HT1080 (cell line): ENCODE measurements at regions not wholly inside any gene's neighbourhood (a gene's known extent, or its start where the extent isn't known, plus 50 kb on each side); places are given as distances from the start of the nearest gene placed in this dataset.
"Not testable (repeated sequence)": the region's sequence is repeated elsewhere in the genome, so short reads cannot be mapped to it uniquely, and the experiment has no call there.

Experiments
- DNase-seq: peaks from one replicate; pipeline ENCODE4 v3.0.0-alpha.2; 2015; ENCODE audit warnings: low read depth

GRCh38 chr4:56575820-56576429 lies 70.3 kb downstream of the ARL9 start:
- peak; percentile 40 for DNase-seq

- not testable (repeated sequence) for DNase-seq
Observed at GRCh38 chr4:56592417-56592816, 86.8 kb downstream of the ARL9 start.
